Smooth muscle cell (in vitro differentiated cells): ENCODE measurements at regions not wholly inside any gene's neighbourhood (a gene's known extent, or its start where the extent isn't known, plus 50 kb on each side); places are given as distances from the start of the nearest gene placed in this dataset.

Experiments
- DNase-seq: peaks from one replicate; lab custom pipeline; 2025; ENCODE audit not compliant: unreplicated experiment; lab: John Stamatoyannopoulos, UW
- H2AFZ ChIP-seq: fragments of 200-600 bp; sonication (generic); 2 replicates; pipeline ENCODE4 v1.6.0; 2016; ENCODE audit warnings: antibody characterized with exemption, low read depth, mild to moderate bottlenecking
- H3F3A ChIP-seq: fragments of 200-600 bp; sonication (generic); 2 replicates; pipeline ENCODE4 v1.6.0; 2017; ENCODE audit warnings: antibody characterized with exemption, low read depth
- H3K27ac ChIP-seq: fragments of 200-600 bp; sonication (generic); 2 replicates; pipeline ENCODE4 v1.5.1; 2016; ENCODE audit warnings: low read depth, mild to moderate bottlenecking
- H3K27me3 ChIP-seq: fragments of 200-600 bp; sonication (generic); 2 replicates; pipeline ENCODE4 v1.6.1; 2016; ENCODE audit warnings: low read depth, mild to moderate bottlenecking
- H3K36me3 ChIP-seq: fragments of 200-600 bp; sonication (generic); 2 replicates; pipeline ENCODE4 v1.5.1; 2016; ENCODE audit warnings: low read depth
- H3K4me1 ChIP-seq: fragments of 200-600 bp; sonication (generic); 2 replicates; pipeline ENCODE4 v1.5.1; 2016; ENCODE audit warnings: low read depth
- H3K4me2 ChIP-seq: fragments of 200-600 bp; sonication (generic); 2 replicates; pipeline ENCODE4 v1.6.0; 2016; ENCODE audit warnings: mild to moderate bottlenecking
- H3K4me3 ChIP-seq: fragments of 200-600 bp; sonication (generic); 2 replicates; pipeline ENCODE4 v1.5.1; 2016; ENCODE audit warnings: mild to moderate bottlenecking
- H3K79me2 ChIP-seq: fragments of 200-600 bp; sonication (generic); 2 replicates; pipeline ENCODE4 v1.6.0; 2016; ENCODE audit warnings: low read depth, mild to moderate bottlenecking
- H3K9ac ChIP-seq: fragments of 200-600 bp; sonication (generic); 2 replicates; pipeline ENCODE4 v1.6.0; 2016; ENCODE audit warnings: low read depth
- H3K9me3 ChIP-seq: fragments of 200-600 bp; sonication (generic); replicated peaks from 2 replicates; pipeline ENCODE4 v1.5.1; 2016; ENCODE audit warnings: low read depth
- H4K20me1 ChIP-seq: fragments of 200-600 bp; sonication (generic); 2 replicates; pipeline ENCODE4 v1.6.0; 2016; ENCODE audit warnings: low read depth
- WGBS: methylation state at CpG from one replicate; pipeline ENCODE4 v1.1.7; 2016; ENCODE audit warnings: low lambda C conversion rate; 5-methylcytosine and 5-hydroxymethylcytosine counted together
- TF ChIP-seq, protein P1 (sequence below): fragments of 200-600 bp; sonication (generic); IDR thresholded peaks from 2 replicates; pipeline ENCODE4 v1.5.1; 2017; ENCODE audit warnings: borderline replicate concordance, mild to moderate bottlenecking, antibody characterized with exemption; ENCODE audit not compliant: insufficient read depth, poor library complexity, severe bottlenecking

DNA sequence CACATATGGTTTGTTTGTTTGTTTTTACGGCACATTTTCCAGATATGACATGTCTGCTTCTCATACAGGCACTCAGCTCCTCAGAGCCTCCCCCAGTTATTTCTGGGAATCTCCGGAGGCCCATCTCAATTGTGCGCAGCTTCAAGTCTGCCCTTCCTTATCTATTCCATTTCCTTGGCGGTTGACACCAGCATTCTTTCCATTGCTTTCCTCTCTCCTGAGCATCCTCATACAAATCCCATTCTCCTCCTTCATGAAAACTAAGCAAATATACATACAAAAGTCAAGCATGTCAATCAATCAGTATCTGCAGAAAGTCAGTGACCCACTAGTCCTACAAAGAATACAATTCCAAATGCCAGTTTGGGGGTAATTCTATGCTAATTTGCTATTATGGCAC lies 166.7 kb downstream of the SQOR start:
- Histone ChIP-seq H3K4me2 (no peak overlapping the region), H3K4me3 (no peak overlapping the region), H3K4me1 (peaks cover 13% of the 10 kb centered on the region), H4K20me1 (no peaks in the 10 kb centered on the region), H3K27me3 (no peaks in the 10 kb centered on the region), H3K79me2 (no peaks in the 10 kb centered on the region), H3K9me3 (no peaks in the 10 kb centered on the region), H3K9ac (no peak overlapping the region), H3F3A (no peaks in the 10 kb centered on the region), H3K27ac (no peak overlapping the region), H2AFZ (no peak overlapping the region), H3K36me3 (no peaks in the 10 kb centered on the region)
- DNase-seq, result no peak
- whole genome bisulfite sequencing, result 54% methylated on average over 4 of the region's 4 CpGs
- TF ChIP-seq, protein P1, sequence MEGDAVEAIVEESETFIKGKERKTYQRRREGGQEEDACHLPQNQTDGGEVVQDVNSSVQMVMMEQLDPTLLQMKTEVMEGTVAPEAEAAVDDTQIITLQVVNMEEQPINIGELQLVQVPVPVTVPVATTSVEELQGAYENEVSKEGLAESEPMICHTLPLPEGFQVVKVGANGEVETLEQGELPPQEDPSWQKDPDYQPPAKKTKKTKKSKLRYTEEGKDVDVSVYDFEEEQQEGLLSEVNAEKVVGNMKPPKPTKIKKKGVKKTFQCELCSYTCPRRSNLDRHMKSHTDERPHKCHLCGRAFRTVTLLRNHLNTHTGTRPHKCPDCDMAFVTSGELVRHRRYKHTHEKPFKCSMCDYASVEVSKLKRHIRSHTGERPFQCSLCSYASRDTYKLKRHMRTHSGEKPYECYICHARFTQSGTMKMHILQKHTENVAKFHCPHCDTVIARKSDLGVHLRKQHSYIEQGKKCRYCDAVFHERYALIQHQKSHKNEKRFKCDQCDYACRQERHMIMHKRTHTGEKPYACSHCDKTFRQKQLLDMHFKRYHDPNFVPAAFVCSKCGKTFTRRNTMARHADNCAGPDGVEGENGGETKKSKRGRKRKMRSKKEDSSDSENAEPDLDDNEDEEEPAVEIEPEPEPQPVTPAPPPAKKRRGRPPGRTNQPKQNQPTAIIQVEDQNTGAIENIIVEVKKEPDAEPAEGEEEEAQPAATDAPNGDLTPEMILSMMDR, result no peak

DNA sequence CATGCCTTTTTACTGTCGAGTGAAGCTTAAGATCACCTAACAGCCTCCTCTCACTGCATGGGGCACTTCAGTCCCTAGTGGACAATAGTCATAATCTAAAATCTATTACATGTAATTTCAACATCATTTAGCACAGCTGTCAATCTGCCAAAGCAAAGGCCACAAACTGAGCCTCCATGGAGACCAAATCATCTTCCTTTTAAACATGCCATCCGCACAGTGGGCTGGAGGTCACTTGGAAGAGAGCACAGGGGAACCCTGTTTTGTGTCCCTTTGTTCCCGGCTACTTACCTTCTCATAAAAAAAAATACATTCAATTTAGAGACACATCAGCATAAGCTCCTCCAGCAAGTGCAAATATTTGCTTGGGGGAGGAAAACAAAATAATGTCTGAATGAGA lies 167.3 kb downstream of the SQOR start:
- Histone ChIP-seq H3F3A (no peaks in the 10 kb centered on the region), H3K27me3 (no peaks in the 10 kb centered on the region), H3K9me3 (no peaks in the 10 kb centered on the region), H4K20me1 (no peaks in the 10 kb centered on the region), H3K4me3 (no peak overlapping the region), H3K79me2 (no peaks in the 10 kb centered on the region), H3K4me2 (no peak overlapping the region), H2AFZ (no peak overlapping the region), H3K27ac (no peak overlapping the region), H3K9ac (no peak overlapping the region), H3K4me1 (peaks cover 13% of the 10 kb centered on the region), H3K36me3 (no peaks in the 10 kb centered on the region)
- 87% methylated on average over 3 of the region's 3 CpGs for WGBS
- TF ChIP-seq, protein P1, result no peak
- no peak for DNase-seq

DNA sequence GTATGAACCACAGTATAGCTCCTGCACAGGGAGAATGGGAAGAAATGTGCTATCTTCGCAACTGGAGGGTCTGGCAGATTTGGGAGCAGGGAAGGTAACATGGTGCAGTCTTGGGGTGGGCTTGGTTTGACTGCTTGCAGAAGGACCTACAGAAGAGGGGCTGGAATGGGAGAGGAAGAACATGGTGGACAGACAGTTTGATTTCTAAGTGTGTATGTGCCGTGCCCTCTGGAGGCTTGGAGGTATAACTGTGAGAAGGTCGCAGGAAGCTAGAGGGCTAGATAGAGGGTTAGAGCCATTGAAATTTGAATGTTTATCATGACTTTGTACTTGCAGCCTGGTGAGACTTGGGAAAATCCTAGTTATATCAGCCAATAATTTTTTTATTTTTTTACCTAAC lies 169.2 kb downstream of the SQOR start:
- Histone ChIP-seq H2AFZ (peak overlapping the region; percentile 54), H3K79me2 (no peaks in the 10 kb centered on the region), H3K27ac (no peak overlapping the region), H3F3A (no peaks in the 10 kb centered on the region), H3K36me3 (no peaks in the 10 kb centered on the region), H3K27me3 (no peaks in the 10 kb centered on the region), H3K9me3 (no peaks in the 10 kb centered on the region), H3K4me3 (no peak overlapping the region), H3K9ac (no peak overlapping the region), H4K20me1 (no peaks in the 10 kb centered on the region), H3K4me1 (peaks cover 13% of the 10 kb centered on the region), H3K4me2 (no peak overlapping the region)
- TF ChIP-seq, protein P1, result no peak
- 100% methylated on average over 3 of the region's 3 CpGs for WGBS
- no peak for DNase-seq

DNA sequence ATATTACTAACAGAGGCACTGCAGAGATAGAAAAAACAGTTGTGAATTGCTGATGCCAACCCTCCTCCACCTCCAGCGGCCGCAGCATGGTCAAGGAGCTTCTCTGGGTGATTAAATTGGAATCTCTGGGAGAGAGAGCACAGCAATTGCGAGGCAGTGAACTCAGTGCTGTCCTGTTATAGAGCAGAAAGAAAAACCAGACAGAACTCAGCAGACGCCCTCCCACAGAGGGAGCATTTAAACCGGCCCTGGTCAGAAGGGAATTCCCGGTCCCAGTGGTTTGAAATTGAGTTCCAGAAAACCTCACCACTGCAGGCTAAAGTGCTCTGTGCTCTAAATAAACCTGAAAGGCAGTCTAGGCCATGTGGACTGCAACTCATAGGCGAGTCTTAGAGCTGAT lies 175.4 kb downstream of the SQOR start:
- H3K36me3 ChIP-seq, result no peaks in the 10 kb centered on the region
- H3K27ac ChIP-seq, result peak overlapping the region; percentile 45
- H3K79me2 ChIP-seq, result no peaks in the 10 kb centered on the region
- H3F3A ChIP-seq, result no peaks in the 10 kb centered on the region
- WGBS, result 28% methylated on average over 7 of the region's 7 CpGs
- H3K4me2 ChIP-seq, result no peak overlapping the region
- H3K27me3 ChIP-seq, result no peaks in the 10 kb centered on the region
- H4K20me1 ChIP-seq, result no peaks in the 10 kb centered on the region
- peaks cover 3% of the 10 kb centered on the region for H3K4me1 ChIP-seq
- no peak overlapping the region for H2AFZ ChIP-seq
- TF ChIP-seq, protein P1, result no peak
- no peak for DNase-seq
- no peaks in the 10 kb centered on the region for H3K9me3 ChIP-seq
- no peak overlapping the region for H3K4me3 ChIP-seq
- peak overlapping the region; percentile 21 for H3K9ac ChIP-seq
